NT2/D1 (cell line): ENCODE measurements at regions not wholly inside any gene's neighbourhood (a gene's known extent, or its start where the extent isn't known, plus 50 kb on each side); places are given as distances from the start of the nearest gene placed in this dataset.
"Not testable (repeated sequence)": the region's sequence is repeated elsewhere in the genome, so short reads cannot be mapped to it uniquely, and the experiment has no call there.

ENCODE experiments used
- SUZ12 ChIP-seq: IDR thresholded peaks from 2 replicates; pipeline ENCODE4 v1.6.1; 2011; ENCODE audit not compliant: insufficient read length, insufficient read depth; ENCODE audit errors: extremely low read depth
- YY1 ChIP-seq: IDR thresholded peaks from 2 replicates; pipeline ENCODE4 v1.6.1; 2011; ENCODE audit not compliant: insufficient read length, insufficient read depth

DNA sequence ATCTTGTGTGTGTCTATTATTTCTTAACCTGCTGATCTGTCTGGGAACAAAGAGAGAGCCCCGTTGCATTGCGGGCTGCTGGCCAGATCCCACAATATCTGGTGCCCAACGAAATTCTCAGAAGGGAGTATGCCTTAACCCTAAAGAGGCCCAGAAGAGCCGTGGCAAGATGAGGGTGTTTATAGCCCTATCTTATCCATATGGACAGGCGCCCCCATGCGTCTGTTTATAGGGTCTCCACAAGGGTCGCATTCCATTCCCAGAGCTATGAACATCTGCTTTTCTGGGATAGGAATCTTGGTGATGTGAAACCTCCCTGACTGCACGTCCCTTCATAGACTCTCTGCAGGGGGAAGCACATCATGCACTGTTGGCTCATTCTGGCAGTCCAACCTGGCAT, 1262.5 kb downstream of the RAPGEF2 start:
- TF ChIP-seq SUZ12, YY1: not testable (repeated sequence)
